ENCODE measurements at regions not wholly inside any gene's neighbourhood (a gene's known extent, or its start where the extent isn't known, plus 50 kb on each side); places are given as distances from the start of the nearest gene placed in this dataset.

DNA sequence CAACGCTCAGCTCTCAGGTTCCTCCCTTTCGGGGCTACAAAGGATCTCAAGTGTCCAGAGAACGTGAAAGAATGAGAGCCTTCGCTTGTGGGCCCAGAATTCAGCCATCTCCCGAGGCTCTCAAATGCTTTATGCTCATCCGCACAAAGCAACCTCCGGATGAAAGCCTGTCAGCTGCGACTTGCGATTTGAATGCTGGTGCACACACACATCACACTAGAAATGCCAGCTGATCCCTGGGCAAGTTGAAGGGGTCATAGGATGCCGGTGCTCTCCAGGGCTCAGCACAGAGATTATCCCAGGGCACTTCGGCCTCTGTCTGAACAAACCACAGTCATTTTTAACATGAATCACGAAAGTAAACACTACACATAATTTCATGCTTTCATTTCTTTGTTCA lies 141.8 kb upstream of the MYT1L start:
- TF ChIP-seq, protein P1, sequence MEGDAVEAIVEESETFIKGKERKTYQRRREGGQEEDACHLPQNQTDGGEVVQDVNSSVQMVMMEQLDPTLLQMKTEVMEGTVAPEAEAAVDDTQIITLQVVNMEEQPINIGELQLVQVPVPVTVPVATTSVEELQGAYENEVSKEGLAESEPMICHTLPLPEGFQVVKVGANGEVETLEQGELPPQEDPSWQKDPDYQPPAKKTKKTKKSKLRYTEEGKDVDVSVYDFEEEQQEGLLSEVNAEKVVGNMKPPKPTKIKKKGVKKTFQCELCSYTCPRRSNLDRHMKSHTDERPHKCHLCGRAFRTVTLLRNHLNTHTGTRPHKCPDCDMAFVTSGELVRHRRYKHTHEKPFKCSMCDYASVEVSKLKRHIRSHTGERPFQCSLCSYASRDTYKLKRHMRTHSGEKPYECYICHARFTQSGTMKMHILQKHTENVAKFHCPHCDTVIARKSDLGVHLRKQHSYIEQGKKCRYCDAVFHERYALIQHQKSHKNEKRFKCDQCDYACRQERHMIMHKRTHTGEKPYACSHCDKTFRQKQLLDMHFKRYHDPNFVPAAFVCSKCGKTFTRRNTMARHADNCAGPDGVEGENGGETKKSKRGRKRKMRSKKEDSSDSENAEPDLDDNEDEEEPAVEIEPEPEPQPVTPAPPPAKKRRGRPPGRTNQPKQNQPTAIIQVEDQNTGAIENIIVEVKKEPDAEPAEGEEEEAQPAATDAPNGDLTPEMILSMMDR (IDR thresholded peaks at IDR 0.05; ENCODE audit: poor library complexity), result no peak
- no peak for TF ChIP-seq EZH2 (IDR thresholded peaks at IDR 0.05; ENCODE audit: borderline replicate concordance)
- no peak for TF ChIP-seq EZH2phosphoT487 (IDR thresholded peaks at IDR 0.05; ENCODE audit: low read depth, severe bottlenecking, unreplicated experiment)
